Mesothelial cell of epicardium (in vitro differentiated cells): ENCODE measurements at regions not wholly inside any gene's neighbourhood (a gene's known extent, or its start where the extent isn't known, plus 50 kb on each side); places are given as distances from the start of the nearest gene placed in this dataset.

Experiments
- DNase-seq, 2 experiments: peaks; one replicate each; pipeline ENCODE4 v3.0.0; 2021; ENCODE audit warnings: low spot score in 2 of 2; ENCODE audit not compliant: unreplicated experiment in 2 of 2
- H3K27ac Mint-ChIP-seq: 2 replicates; pipeline ENCODE4 v1.8.0; 2021; ENCODE audit warnings: mixed read lengths
- H3K27me3 Mint-ChIP-seq: 2 replicates; pipeline ENCODE4 v1.8.0; 2021; ENCODE audit warnings: low read depth, mixed read lengths
- H3K36me3 Mint-ChIP-seq: 2 replicates; pipeline ENCODE4 v1.8.0; 2021; ENCODE audit warnings: mixed read lengths
- H3K4me1 Mint-ChIP-seq: 2 replicates; pipeline ENCODE4 v1.8.0; 2021; ENCODE audit warnings: mixed read lengths
- H3K4me3 Mint-ChIP-seq: 2 replicates; pipeline ENCODE4 v1.8.0; 2021; ENCODE audit warnings: mild to moderate bottlenecking, moderate library complexity, mixed read lengths
- H3K9me3 Mint-ChIP-seq: 2 replicates; pipeline ENCODE4 v1.8.0; 2021; ENCODE audit warnings: mixed read lengths
- TF ChIP-seq, protein P1 (sequence below): fragments of 200-600 bp; sonication (generic); IDR thresholded peaks from one replicate; pipeline ENCODE4 v1.5.0; 2021; ENCODE audit warnings: antibody characterized with exemption; ENCODE audit not compliant: unreplicated experiment

DNA sequence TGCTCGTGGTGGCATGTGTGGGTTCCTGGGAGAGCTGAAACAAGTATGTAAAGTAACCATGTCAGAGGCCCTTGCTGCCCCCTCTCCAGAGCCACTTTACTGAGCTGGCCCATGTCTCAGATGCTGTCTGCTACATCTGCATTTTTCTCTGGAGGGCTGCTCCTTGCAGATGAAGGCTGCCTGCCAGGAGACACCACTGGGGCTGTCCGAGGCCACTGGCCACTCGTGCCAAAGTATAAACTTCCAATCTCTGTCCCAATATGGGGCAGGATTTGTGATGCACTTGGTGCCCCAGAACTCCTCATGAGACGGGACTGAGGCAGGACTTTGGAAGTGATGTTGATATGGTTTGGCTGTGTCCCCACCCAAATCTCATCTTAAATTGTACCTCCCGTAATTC lies 478.4 kb upstream of the B3GAT1 start:
- no peak overlapping the region for H3K27ac Mint-ChIP-seq
- H3K4me1 Mint-ChIP-seq: no peaks in the 10 kb centered on the region
- no peaks in the 10 kb centered on the region for H3K36me3 Mint-ChIP-seq
- H3K9me3 Mint-ChIP-seq: peaks cover 12% of the 10 kb centered on the region
- TF ChIP-seq, protein P1, sequence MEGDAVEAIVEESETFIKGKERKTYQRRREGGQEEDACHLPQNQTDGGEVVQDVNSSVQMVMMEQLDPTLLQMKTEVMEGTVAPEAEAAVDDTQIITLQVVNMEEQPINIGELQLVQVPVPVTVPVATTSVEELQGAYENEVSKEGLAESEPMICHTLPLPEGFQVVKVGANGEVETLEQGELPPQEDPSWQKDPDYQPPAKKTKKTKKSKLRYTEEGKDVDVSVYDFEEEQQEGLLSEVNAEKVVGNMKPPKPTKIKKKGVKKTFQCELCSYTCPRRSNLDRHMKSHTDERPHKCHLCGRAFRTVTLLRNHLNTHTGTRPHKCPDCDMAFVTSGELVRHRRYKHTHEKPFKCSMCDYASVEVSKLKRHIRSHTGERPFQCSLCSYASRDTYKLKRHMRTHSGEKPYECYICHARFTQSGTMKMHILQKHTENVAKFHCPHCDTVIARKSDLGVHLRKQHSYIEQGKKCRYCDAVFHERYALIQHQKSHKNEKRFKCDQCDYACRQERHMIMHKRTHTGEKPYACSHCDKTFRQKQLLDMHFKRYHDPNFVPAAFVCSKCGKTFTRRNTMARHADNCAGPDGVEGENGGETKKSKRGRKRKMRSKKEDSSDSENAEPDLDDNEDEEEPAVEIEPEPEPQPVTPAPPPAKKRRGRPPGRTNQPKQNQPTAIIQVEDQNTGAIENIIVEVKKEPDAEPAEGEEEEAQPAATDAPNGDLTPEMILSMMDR: no peak
- H3K27me3 Mint-ChIP-seq: peaks cover 5% of the 10 kb centered on the region
- H3K4me3 Mint-ChIP-seq: no peak overlapping the region
- no peak for DNase-seq

DNA sequence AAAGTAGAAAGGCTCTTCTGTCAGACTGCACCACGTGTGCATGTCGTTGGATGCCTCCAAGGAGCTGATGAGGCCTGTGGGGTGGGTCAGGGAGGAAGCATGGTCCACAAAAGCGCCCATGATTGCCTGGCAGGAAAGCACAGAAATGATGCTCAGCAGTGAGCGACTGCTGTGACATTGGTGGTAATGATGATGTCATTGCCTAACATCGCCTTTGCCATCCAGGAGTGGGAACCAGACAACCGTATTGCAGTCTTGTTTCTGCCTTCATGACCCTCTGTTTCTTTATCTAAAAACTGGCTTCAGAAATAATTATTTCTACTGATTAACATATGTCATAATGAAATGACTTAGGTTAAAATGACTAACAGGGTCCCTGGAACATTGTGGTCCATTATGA lies 477.8 kb upstream of the B3GAT1 start:
- Mint-ChIP-seq H3K4me3 (no peak overlapping the region), H3K4me1 (no peaks in the 10 kb centered on the region), H3K36me3 (no peaks in the 10 kb centered on the region), H3K27ac (no peak overlapping the region), H3K27me3 (peaks cover 5% of the 10 kb centered on the region), H3K9me3 (peaks cover 12% of the 10 kb centered on the region)
- DNase-seq: no peak
- TF ChIP-seq, protein P1: no peak

DNA sequence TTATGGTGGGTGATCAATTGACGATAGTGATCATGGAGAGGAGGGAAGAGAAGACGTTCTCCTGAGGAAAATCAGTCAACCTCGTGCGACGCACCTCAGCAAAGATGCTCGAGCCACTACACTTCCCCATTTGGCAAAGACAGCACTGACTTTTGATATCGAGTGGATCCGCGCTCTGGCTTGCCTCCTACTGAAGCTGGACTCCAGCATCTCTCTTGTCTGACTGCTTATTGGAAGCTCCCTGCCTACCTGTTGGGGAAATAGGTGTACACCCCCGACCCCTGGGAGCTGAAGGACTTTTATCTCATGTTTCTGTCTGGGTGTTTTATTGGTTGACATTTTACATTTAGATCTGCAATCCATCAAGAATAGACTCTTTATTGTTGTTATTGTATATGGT lies 476.8 kb upstream of the B3GAT1 start:
- TF ChIP-seq, protein P1: no peak
- DNase-seq: no peak
- H3K9me3 Mint-ChIP-seq: peaks cover 12% of the 10 kb centered on the region
- H3K27ac Mint-ChIP-seq: no peak overlapping the region
- no peaks in the 10 kb centered on the region for H3K36me3 Mint-ChIP-seq
- H3K27me3 Mint-ChIP-seq: peaks cover 5% of the 10 kb centered on the region
- H3K4me3 Mint-ChIP-seq: no peak overlapping the region
- no peaks in the 10 kb centered on the region for H3K4me1 Mint-ChIP-seq

DNA sequence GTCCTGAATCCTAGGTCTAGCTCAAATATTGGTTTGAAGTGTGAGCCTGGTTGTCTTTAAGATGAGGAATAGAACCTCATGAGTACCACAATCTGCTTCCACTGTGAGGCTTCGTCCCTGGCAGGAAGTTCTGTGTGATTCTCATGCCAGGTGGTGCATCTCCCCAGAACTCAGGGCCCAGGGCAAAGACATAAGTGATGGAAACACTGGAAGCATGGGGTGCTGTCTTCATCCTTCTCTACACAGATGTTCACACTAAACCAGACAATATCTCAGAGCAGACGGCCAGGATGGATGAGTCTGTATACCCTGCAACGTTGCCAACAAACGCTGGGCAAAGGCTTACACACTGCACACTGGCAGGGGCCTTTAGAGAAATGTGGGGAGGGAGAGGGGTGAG lies 475.9 kb upstream of the B3GAT1 start:
- DNase-seq: no peak
- Mint-ChIP-seq H3K27ac (no peak overlapping the region), H3K4me1 (no peaks in the 10 kb centered on the region)

DNA sequence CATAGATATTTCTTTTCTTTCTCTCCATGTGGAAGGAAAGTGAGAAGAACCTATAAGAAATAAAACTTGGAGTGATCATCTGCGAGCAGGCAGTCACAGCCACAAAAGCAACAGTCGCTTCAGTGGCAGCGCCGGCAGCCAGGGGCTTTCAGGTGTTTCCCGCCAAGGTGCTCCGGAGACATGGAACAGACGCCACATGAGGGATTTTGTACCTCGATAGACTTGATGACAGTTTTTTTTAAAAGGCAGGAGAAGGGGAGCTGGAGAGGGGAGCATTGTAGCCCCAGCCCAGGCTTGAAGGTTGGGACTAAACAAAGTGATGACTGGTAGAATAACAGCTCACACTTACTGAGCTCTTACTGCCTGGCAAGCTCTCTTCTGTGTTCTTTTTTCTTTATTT lies 471.4 kb upstream of the B3GAT1 start:
- TF ChIP-seq, protein P1: no peak
- peaks cover 4% of the 10 kb centered on the region for H3K9me3 Mint-ChIP-seq
- no peak overlapping the region for H3K4me3 Mint-ChIP-seq
- H3K4me1 Mint-ChIP-seq: peaks cover 2% of the 10 kb centered on the region
- peaks cover 10% of the 10 kb centered on the region for H3K27me3 Mint-ChIP-seq
- H3K27ac Mint-ChIP-seq: no peak overlapping the region
- DNase-seq: no peak
- H3K36me3 Mint-ChIP-seq: no peaks in the 10 kb centered on the region

More for the DNA sequence above, 475.9 kb upstream of the B3GAT1 start:
- Mint-ChIP-seq H3K27me3 (peaks cover 5% of the 10 kb centered on the region), H3K9me3 (peaks cover 12% of the 10 kb centered on the region), H3K36me3 (no peaks in the 10 kb centered on the region), H3K4me3 (no peak overlapping the region)
- TF ChIP-seq, protein P1: no peak

DNA sequence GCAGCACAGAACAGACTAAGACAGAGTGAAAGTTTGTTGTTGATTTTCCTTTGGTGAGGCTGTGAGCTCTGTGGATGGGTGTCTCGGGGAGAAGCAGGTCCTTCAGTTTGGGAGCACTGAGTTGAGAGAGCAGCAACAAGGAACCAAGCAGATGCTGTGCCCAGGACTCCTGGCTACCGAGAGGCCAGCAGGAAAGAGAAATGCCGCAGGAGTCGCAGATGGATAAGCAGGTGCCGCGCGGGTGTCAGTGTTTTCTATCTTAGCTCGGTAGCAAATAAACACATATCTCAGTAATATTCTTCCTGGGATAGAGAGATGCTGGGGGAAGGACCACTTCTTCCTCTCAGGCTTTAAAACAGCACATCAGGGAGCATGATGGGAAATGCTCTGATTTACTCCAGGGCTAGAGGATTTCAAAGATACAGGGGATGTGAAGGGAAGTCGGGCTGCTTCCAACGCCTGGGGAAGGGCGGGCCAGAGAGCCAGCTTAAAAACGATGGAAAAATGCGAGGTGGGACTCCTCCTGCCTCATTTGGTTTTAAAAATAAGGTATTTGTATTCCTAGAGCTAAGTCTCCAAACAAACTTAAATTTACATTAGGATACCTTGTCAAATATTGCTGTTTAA lies 470.7 kb upstream of the B3GAT1 start:
- TF ChIP-seq, protein P1: no peak
- no peak for DNase-seq
- no peaks in the 10 kb centered on the region for H3K36me3 Mint-ChIP-seq
- H3K4me3 Mint-ChIP-seq: no peak overlapping the region
- peaks cover 4% of the 10 kb centered on the region for H3K4me1 Mint-ChIP-seq
- peaks cover 4% of the 10 kb centered on the region for H3K9me3 Mint-ChIP-seq
- no peak overlapping the region for H3K27ac Mint-ChIP-seq
- peaks cover 10% of the 10 kb centered on the region for H3K27me3 Mint-ChIP-seq
